ENCODE measurements at regions not wholly inside any gene's neighbourhood (a gene's known extent, or its start where the extent isn't known, plus 50 kb on each side); places are given as distances from the start of the nearest gene placed in this dataset.

DNA sequence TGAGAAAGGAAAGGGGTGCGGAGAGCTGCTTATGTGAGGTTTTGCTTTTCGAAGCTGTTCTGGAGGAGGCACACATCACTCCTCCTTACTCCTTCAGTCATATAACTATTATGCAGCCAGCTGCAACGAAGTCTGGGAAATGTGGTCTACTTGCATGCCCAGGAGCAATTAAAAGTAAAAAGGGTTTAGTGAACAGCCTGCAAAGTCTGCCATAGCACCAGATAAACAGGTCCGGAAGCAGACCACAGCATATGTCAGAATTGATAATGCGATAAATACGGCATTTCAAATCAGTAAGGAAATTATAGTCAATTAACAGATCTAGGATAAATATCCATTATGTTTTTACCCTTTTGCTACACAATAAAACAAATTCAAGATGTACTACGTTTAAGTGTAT, 99.5 kb downstream of the POLR2M start:
- TF ChIP-seq, protein P1, sequence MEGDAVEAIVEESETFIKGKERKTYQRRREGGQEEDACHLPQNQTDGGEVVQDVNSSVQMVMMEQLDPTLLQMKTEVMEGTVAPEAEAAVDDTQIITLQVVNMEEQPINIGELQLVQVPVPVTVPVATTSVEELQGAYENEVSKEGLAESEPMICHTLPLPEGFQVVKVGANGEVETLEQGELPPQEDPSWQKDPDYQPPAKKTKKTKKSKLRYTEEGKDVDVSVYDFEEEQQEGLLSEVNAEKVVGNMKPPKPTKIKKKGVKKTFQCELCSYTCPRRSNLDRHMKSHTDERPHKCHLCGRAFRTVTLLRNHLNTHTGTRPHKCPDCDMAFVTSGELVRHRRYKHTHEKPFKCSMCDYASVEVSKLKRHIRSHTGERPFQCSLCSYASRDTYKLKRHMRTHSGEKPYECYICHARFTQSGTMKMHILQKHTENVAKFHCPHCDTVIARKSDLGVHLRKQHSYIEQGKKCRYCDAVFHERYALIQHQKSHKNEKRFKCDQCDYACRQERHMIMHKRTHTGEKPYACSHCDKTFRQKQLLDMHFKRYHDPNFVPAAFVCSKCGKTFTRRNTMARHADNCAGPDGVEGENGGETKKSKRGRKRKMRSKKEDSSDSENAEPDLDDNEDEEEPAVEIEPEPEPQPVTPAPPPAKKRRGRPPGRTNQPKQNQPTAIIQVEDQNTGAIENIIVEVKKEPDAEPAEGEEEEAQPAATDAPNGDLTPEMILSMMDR (IDR thresholded peaks at IDR 0.05), result no peak
- TF ChIP-seq POLR2A (IDR thresholded peaks at IDR 0.05), result no peak
